ENCODE measurements at regions not wholly inside any gene's neighbourhood (a gene's known extent, or its start where the extent isn't known, plus 50 kb on each side); places are given as distances from the start of the nearest gene placed in this dataset.

DNA sequence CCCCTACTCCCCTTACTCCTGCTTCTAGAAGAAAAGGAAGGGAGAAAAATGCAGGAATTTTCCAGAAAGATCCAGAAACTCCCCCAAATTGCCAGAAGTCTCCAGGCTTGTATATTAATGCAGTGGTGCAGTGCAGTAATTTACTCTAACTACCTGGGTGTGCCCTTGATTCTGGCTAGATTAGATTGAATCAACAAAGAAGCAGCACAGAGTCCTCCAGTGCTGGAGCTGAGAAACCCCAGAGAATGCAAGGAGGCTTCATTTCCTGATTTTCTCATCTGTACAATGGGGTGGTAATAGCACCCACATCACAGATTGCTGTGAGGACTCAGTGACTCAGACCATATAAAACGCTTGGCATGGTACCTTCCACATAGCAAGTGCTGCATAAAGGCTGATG, 247.3 kb upstream of the RPL38 start:
- H3K27me3 Mint-ChIP-seq (ENCODE audit: low read depth in 2 of 2): no peaks in the 10 kb centered on the region
- TF ChIP-seq CTCF (IDR thresholded peaks at IDR 0.05): no peak
- Histone ChIP-seq H3K4me1 (ENCODE audit: control insufficient read depth, insufficient read depth, low read length) (peaks cover 13% of the 10 kb centered on the region), H3K27me3 (ENCODE audit: control insufficient read depth, insufficient read depth, low read length) (peaks cover 7% of the 10 kb centered on the region), H3K9me3 (ENCODE audit: control insufficient read depth, insufficient read depth, low read length) (no peaks in the 10 kb centered on the region), H3K4me3 (ENCODE audit: low read length) (no peak overlapping the region), H3K27ac (ENCODE audit: low read length) (no peak overlapping the region), H3K36me3 (ENCODE audit: control insufficient read depth, insufficient read depth, low read length) (no peaks in the 10 kb centered on the region)
- ATAC-seq (peak; percentile 9 to 58 (median 9)), DNase-seq (no peak)
- H3K36me3 Mint-ChIP-seq: no peaks in the 10 kb centered on the region
- H3K27ac Mint-ChIP-seq: no peak overlapping the region
- intact Hi-C loops (cut with micrococcal nuclease): loop anchor here (1.0 to 5.0 kb wide), 2 partner anchors 314 to 527 kb away; partner anchors contain the start of gene SDK2
- no peaks in the 10 kb centered on the region for H3K4me1 Mint-ChIP-seq
- no peak overlapping the region for H3K4me3 Mint-ChIP-seq
- no peaks in the 10 kb centered on the region for H3K9me3 Mint-ChIP-seq
- WGBS (ENCODE audit: insufficient coverage): 76% methylated on average over 1 of the region's 1 CpG

- intact Hi-C loops (cut with micrococcal nuclease): loop anchor here (1.0 to 5.0 kb wide), 2 partner anchors 315 to 528 kb away; partner anchors contain the start of gene SDK2
- peak; percentile 62 to 72 (median 67) for ATAC-seq
- Mint-ChIP-seq H3K36me3 (no peaks in the 10 kb centered on the region), H3K27me3 (ENCODE audit: low read depth in 2 of 2) (no peaks in the 10 kb centered on the region), H3K9me3 (no peaks in the 10 kb centered on the region), H3K4me1 (no peaks in the 10 kb centered on the region), H3K27ac (no peak overlapping the region), H3K4me3 (no peak overlapping the region)
- 66% methylated on average over 15 of the region's 15 CpGs for WGBS (ENCODE audit: insufficient coverage)
- peak; percentile 67 for TF ChIP-seq CTCF (IDR thresholded peaks at IDR 0.05)
- Histone ChIP-seq H3K27ac (ENCODE audit: low read length) (no peak overlapping the region), H3K9me3 (ENCODE audit: control insufficient read depth, insufficient read depth, low read length) (no peaks in the 10 kb centered on the region), H3K4me1 (ENCODE audit: control insufficient read depth, insufficient read depth, low read length) (peaks cover 13% of the 10 kb centered on the region), H3K36me3 (ENCODE audit: control insufficient read depth, insufficient read depth, low read length) (no peaks in the 10 kb centered on the region), H3K4me3 (ENCODE audit: low read length) (no peak overlapping the region), H3K27me3 (ENCODE audit: control insufficient read depth, insufficient read depth, low read length) (peaks cover 7% of the 10 kb centered on the region)
- peak; percentile 58 to 71 for DNase-seq
Measured at GRCh38 chr17:73956595-73957465, 246.6 kb upstream of the RPL38 start.

DNA sequence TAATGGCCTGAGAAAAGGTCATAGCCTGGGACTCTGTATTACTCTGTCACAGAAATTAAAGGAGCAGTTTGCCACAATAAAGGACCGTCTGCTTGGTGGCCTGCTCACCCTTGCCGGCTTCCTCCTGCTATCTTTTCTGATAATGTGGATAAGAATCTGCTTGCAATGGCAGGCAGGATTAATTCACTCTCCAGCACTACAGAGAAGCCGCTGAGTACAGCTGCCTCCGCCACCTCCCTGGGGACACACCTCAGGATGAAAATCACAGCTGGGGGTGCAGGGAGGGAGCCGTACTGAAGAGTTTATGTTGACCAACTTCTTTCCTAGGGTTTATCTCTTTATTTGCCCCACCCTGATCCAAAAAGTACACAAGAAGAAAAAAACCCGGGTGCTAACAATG, 245.9 kb upstream of the RPL38 start:
- no peaks in the 10 kb centered on the region for H3K4me1 Mint-ChIP-seq
- intact Hi-C loops (cut with micrococcal nuclease): loop anchor here (5.0 kb wide), 1 partner anchor 315 kb away; the partner anchor contains the start of gene SDK2
- H3K27me3 Mint-ChIP-seq (ENCODE audit: low read depth in 2 of 2): no peaks in the 10 kb centered on the region
- H3K9me3 ChIP-seq (ENCODE audit: control insufficient read depth, insufficient read depth, low read length): no peaks in the 10 kb centered on the region
- DNase-seq (no peak), ATAC-seq (no peak)
- 92% methylated on average over 4 of the region's 6 CpGs for WGBS (ENCODE audit: insufficient coverage)
- H3K36me3 ChIP-seq (ENCODE audit: control insufficient read depth, insufficient read depth, low read length): no peaks in the 10 kb centered on the region
- no peak overlapping the region for H3K4me3 ChIP-seq (ENCODE audit: low read length)
- peaks cover 5% of the 10 kb centered on the region for H3K27me3 ChIP-seq (ENCODE audit: control insufficient read depth, insufficient read depth, low read length)
- no peak overlapping the region for H3K27ac Mint-ChIP-seq
- H3K4me1 ChIP-seq (ENCODE audit: control insufficient read depth, insufficient read depth, low read length): peaks cover 6% of the 10 kb centered on the region
- no peaks in the 10 kb centered on the region for H3K9me3 Mint-ChIP-seq
- TF ChIP-seq CTCF (IDR thresholded peaks at IDR 0.05): no peak
- no peaks in the 10 kb centered on the region for H3K36me3 Mint-ChIP-seq
- no peak overlapping the region for H3K4me3 Mint-ChIP-seq
- no peak overlapping the region for H3K27ac ChIP-seq (ENCODE audit: low read length)
